ENCODE measurements at regions not wholly inside any gene's neighbourhood (a gene's known extent, or its start where the extent isn't known, plus 50 kb on each side); places are given as distances from the start of the nearest gene placed in this dataset.

DNA sequence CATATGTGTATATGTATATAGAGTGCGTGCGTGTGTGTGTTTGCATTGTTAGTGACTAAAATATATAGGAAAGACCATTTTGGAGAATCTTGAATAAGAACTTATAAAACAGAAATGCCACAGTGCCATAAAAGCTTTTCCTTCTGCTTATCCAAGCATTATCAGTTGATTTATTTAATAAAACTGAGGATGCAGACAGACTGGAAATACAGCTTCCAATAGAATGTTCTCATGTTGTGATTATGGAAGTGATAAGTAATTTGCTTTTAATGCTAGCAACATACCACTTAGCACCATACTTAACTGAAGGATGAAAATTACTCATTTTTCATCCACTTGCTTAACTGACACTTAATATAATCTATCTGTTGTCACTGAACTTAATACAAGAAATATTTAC, 820.1 kb downstream of the TFAP2A start:
- no peak overlapping the region for H3K9ac ChIP-seq (ENCODE audit: insufficient read depth, low read length, poor library complexity, severe bottlenecking)
- WGBS (ENCODE audit: insufficient coverage) = no CpG with 5 or more reads among the region's 2 CpGs
- no peaks in the 10 kb centered on the region for H3K27me3 Mint-ChIP-seq (ENCODE audit: low read depth in 3 of 3)

DNA sequence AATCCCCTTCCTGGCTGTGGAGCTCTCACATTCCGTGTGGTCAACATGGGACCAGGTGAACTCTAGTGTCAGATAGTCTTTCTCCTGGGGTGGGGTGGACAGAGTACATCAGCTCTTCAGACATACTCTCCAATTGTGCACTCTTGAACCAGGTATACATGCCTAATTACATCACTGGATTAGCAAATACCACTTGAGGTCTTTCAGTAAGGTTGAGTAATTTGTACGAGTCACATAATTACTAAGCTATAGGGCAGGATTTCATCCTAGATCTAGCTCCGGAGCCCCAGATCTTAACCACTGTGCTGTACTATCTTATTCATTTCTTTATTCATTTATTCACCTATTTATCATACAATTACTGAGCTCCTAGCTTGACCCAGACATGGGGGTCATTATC, 821.3 kb downstream of the TFAP2A start:
- intact Hi-C loops (cut with micrococcal nuclease) = no loop called here
- Histone ChIP-seq H3K4me1 (ENCODE audit: control insufficient read depth in 1 of 2, insufficient read depth in 2 of 2, low read length in 2 of 2) (no peaks in the 10 kb centered on the region), H3K79me2 (ENCODE audit: insufficient read depth, low read length) (no peaks in the 10 kb centered on the region), H3K36me3 (replicated peaks in 1 of 2; ENCODE audit: control insufficient read depth in 1 of 2, insufficient read depth in 2 of 2, low read length in 2 of 2) (no peaks in the 10 kb centered on the region), H3K9me3 (replicated peaks in 1 of 2; ENCODE audit: control insufficient read depth in 1 of 2, insufficient read depth in 1 of 2, low read length in 2 of 2) (no peaks in the 10 kb centered on the region), H3K9ac (ENCODE audit: insufficient read depth, low read length, poor library complexity, severe bottlenecking) (no peak overlapping the region), H3K27ac (ENCODE audit: low read depth in 1 of 2, low read length in 2 of 2) (no peak overlapping the region), H3K27me3 (ENCODE audit: control insufficient read depth in 2 of 2, insufficient read depth in 2 of 2, low read length in 2 of 2) (no peaks in the 10 kb centered on the region), H3K4me2 (replicated peaks; ENCODE audit: extremely low read depth, low read length, poor library complexity, severe bottlenecking) (no peak overlapping the region), H3K4me3 (replicated peaks in 1 of 3; ENCODE audit: low read depth in 2 of 3, low read length in 3 of 3) (no peak overlapping the region), H4K20me1 (ENCODE audit: insufficient read depth, low read length) (no peaks in the 10 kb centered on the region), H2AFZ (ENCODE audit: insufficient read depth, low read depth, low read length, poor library complexity, severe bottlenecking) (no peak overlapping the region)
- WGBS (ENCODE audit: insufficient coverage) = no CpG with 5 or more reads among the region's 3 CpGs
- H3K27me3 Mint-ChIP-seq (ENCODE audit: low read depth in 3 of 3) = no peaks in the 10 kb centered on the region
- peaks cover 1% of the 10 kb centered on the region for H3K4me1 Mint-ChIP-seq
- H3K36me3 Mint-ChIP-seq = no peaks in the 10 kb centered on the region
- DNase-seq = no peak
- H3K4me3 Mint-ChIP-seq = no peak overlapping the region
- TF ChIP-seq CTCF (IDR thresholded peaks at IDR 0.05) = no peak
- H3K9me3 Mint-ChIP-seq = peaks cover 0 to 2% (median 2%) of the 10 kb centered on the region in 7 donors
- H3K27ac Mint-ChIP-seq = no peak overlapping the region

More for the DNA sequence above, 820.1 kb downstream of the TFAP2A start:
- Histone ChIP-seq H3K79me2 (ENCODE audit: insufficient read depth, low read length) (no peaks in the 10 kb centered on the region), H3K4me2 (replicated peaks; ENCODE audit: extremely low read depth, low read length, poor library complexity, severe bottlenecking) (no peak overlapping the region), H4K20me1 (ENCODE audit: insufficient read depth, low read length) (no peaks in the 10 kb centered on the region), H3K27me3 (ENCODE audit: control insufficient read depth in 2 of 2, insufficient read depth in 2 of 2, low read length in 2 of 2) (no peaks in the 10 kb centered on the region), H3K4me3 (replicated peaks in 1 of 3; ENCODE audit: low read depth in 2 of 3, low read length in 3 of 3) (no peak overlapping the region), H2AFZ (ENCODE audit: insufficient read depth, low read depth, low read length, poor library complexity, severe bottlenecking) (no peak overlapping the region), H3K27ac (ENCODE audit: low read depth in 1 of 2, low read length in 2 of 2) (no peak overlapping the region), H3K4me1 (ENCODE audit: control insufficient read depth in 1 of 2, insufficient read depth in 2 of 2, low read length in 2 of 2) (no peaks in the 10 kb centered on the region), H3K36me3 (replicated peaks in 1 of 2; ENCODE audit: control insufficient read depth in 1 of 2, insufficient read depth in 2 of 2, low read length in 2 of 2) (no peaks in the 10 kb centered on the region), H3K9me3 (replicated peaks in 1 of 2; ENCODE audit: control insufficient read depth in 1 of 2, insufficient read depth in 1 of 2, low read length in 2 of 2) (no peaks in the 10 kb centered on the region)
- no peak for TF ChIP-seq CTCF (IDR thresholded peaks at IDR 0.05)
- peaks cover 1% of the 10 kb centered on the region for H3K4me1 Mint-ChIP-seq
- H3K4me3 Mint-ChIP-seq = no peak overlapping the region
- DNase-seq = no peak
- intact Hi-C loops (cut with micrococcal nuclease) = no loop called here
- no peaks in the 10 kb centered on the region for H3K36me3 Mint-ChIP-seq
- H3K9me3 Mint-ChIP-seq = peaks cover 0 to 5% (median 2%) of the 10 kb centered on the region in 7 donors
- H3K27ac Mint-ChIP-seq = no peak overlapping the region
